AG04449 (cell line): ENCODE measurements at regions not wholly inside any gene's neighbourhood (a gene's known extent, or its start where the extent isn't known, plus 50 kb on each side); places are given as distances from the start of the nearest gene placed in this dataset.

Experiments
- CTCF ChIA-PET: fragments of 350-600 bp; formaldehyde crosslinking; extraction: SDS; loops from one replicate; lab custom pipeline; 2021; ENCODE audit warnings: antibody characterized with exemption; lab: Yijun Ruan, JAX
- POLR2A ChIA-PET: fragments of 400-600, 350-600 bp; formaldehyde crosslinking; extraction: SDS; loops from one replicate; lab custom pipeline; 2020; ENCODE audit warnings: antibody characterized with exemption, inconsistent platforms; lab: Yijun Ruan, JAX
- DNase-seq: peaks from one replicate; pipeline ENCODE4 v3.0.0-alpha.2; 2010; ENCODE audit warnings: low read depth, low spot score
- H3K4me3 ChIP-seq: 2 replicates; pipeline ENCODE4 v1.5.1; 2011; ENCODE audit warnings: low read depth, mild to moderate bottlenecking, control low read depth, low read length
- TF ChIP-seq, protein P1 (sequence below): IDR thresholded peaks from one replicate; pipeline ENCODE4 v1.5.1; 2011; ENCODE audit warnings: mild to moderate bottlenecking, moderate library complexity, low read length, control low read depth, inconsistent platforms; ENCODE audit not compliant: insufficient read depth; ENCODE audit errors: missing control alignments

DNA sequence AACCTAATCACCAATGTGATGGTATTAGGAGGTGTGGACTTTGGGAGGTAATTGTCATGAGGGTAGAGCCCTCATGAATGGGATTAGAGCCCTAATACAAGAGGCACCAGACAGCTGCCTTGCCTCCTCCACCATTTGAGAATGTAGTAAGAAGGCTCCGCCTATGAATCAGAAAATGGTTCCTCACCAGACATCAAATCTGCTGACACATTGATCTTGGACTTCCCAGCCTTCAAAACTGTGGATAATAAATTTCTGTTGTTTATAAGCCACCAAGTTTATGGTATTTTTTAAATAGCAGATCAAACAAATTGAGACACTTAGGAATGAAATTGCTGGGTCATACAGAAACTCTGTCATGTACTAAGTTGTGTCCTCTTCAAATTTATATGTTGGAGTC is 56.8 kb upstream of the COL6A5 start:
- CTCF ChIA-PET, result no interaction called here
- POLR2A ChIA-PET, result no interaction called here

DNA sequence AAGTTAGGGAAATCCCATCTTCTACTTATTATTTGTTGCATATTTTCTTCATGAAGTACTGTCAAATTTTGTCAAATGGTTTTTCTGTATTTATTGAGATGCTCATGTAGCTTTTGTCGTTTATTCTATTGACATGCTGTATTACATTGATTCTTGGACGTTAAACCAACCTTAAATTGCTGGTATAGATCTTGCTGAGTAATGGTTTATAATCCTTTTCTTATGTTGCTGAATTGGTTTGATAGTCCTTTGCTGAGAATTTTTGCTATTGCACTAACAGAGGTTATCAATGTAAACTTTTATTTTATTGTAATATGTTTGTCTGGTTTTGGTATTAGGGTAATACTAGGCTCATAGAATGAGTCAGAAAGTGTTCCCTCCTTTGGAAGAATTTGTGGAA is 54.3 kb upstream of the COL6A5 start:
- no peak for DNase-seq
- TF ChIP-seq, protein P1, sequence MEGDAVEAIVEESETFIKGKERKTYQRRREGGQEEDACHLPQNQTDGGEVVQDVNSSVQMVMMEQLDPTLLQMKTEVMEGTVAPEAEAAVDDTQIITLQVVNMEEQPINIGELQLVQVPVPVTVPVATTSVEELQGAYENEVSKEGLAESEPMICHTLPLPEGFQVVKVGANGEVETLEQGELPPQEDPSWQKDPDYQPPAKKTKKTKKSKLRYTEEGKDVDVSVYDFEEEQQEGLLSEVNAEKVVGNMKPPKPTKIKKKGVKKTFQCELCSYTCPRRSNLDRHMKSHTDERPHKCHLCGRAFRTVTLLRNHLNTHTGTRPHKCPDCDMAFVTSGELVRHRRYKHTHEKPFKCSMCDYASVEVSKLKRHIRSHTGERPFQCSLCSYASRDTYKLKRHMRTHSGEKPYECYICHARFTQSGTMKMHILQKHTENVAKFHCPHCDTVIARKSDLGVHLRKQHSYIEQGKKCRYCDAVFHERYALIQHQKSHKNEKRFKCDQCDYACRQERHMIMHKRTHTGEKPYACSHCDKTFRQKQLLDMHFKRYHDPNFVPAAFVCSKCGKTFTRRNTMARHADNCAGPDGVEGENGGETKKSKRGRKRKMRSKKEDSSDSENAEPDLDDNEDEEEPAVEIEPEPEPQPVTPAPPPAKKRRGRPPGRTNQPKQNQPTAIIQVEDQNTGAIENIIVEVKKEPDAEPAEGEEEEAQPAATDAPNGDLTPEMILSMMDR, result no peak
- no peak overlapping the region for H3K4me3 ChIP-seq
- ChIA-PET CTCF (no interaction called here), POLR2A (no interaction called here)

More for the DNA sequence above, 56.8 kb upstream of the COL6A5 start:
- no peak overlapping the region for H3K4me3 ChIP-seq
- TF ChIP-seq, protein P1, result no peak
- DNase-seq, result no peak

DNA sequence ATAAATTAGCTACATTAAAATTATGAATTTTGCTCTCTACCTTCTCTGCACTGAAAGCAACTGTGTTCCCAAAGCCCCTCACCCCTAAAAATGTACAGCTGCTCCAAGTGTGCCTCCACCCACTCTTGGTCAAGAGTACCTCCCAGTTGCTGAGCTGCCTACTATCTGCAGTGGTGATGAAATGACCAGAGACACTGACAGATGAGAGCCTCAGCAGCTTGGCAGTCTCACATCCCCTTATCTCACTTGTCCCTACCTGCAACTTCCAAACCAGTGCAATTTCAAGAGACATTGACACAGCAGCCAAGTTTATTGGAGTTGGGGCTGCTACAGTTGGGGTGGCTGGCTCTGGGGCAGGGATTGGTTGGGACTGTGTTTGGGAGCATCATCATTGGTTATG is 52.2 kb upstream of the COL6A5 start:
- ChIA-PET POLR2A (no interaction called here), CTCF (no interaction called here)
- no peak overlapping the region for H3K4me3 ChIP-seq
- no peak for DNase-seq
- TF ChIP-seq, protein P1, result no peak
